Fibroblast of lung (primary cell): ENCODE measurements at regions not wholly inside any gene's neighbourhood (a gene's known extent, or its start where the extent isn't known, plus 50 kb on each side); places are given as distances from the start of the nearest gene placed in this dataset.
A peak's percentile ranks its signal among the peaks of the same experiment; 100 is the strongest.

ENCODE experiments used
- DNase-seq, 2 donors: peaks; one replicate each; pipeline versions ENCODE4 v3.0.0 to v3.0.0-alpha.2; 2010; ENCODE audit warnings: low read depth in 2 of 2
- H2AFZ ChIP-seq: 2 replicates; pipeline ENCODE4 v1.5.1; 2012; ENCODE audit warnings: low read length, control low read depth, inconsistent platforms
- H3K27ac ChIP-seq: 2 replicates; pipeline ENCODE4 v1.5.1; 2011; ENCODE audit warnings: low read length, control low read depth; ENCODE audit not compliant: insufficient read depth
- H3K27me3 ChIP-seq: 2 replicates; pipeline ENCODE4 v1.5.1; 2011; ENCODE audit warnings: mild to moderate bottlenecking, low read length; ENCODE audit not compliant: control insufficient read depth, insufficient read depth
- H3K36me3 ChIP-seq: 2 replicates; pipeline ENCODE4 v1.5.1; 2011; ENCODE audit warnings: low read length; ENCODE audit not compliant: control insufficient read depth, insufficient read depth
- H3K4me1 ChIP-seq: 2 replicates; pipeline ENCODE4 v1.5.1; 2011; ENCODE audit warnings: low read length; ENCODE audit not compliant: control insufficient read depth, insufficient read depth; ENCODE audit errors: extremely low read depth
- H3K4me2 ChIP-seq: 2 replicates; pipeline ENCODE4 v1.5.1; 2011; ENCODE audit warnings: low read length, control low read depth; ENCODE audit not compliant: insufficient read depth; ENCODE audit errors: extremely low read depth
- H3K4me3 ChIP-seq, 4 experiments: fragments of 200-600 bp in 1 of 4; sonication (generic) in 1 of 4; replicated peaks in 1 of 4; 2 replicates each; pipeline ENCODE4 v1.5.1; 2011 to 2016; ENCODE audit warnings: low read length in 4 of 4, low read depth in 3 of 4, mild to moderate bottlenecking in 3 of 4, control low read depth in 2 of 4, inconsistent platforms in 1 of 4, mixed read lengths in 1 of 4; ENCODE audit not compliant: insufficient read depth in 1 of 4; ENCODE audit errors: control extremely low read depth in 1 of 4
- H3K79me2 ChIP-seq: 2 replicates; pipeline ENCODE4 v1.5.1; 2012; ENCODE audit warnings: mild to moderate bottlenecking, low read length, inconsistent platforms; ENCODE audit not compliant: control insufficient read depth, insufficient read depth
- H3K9ac ChIP-seq: 2 replicates; pipeline ENCODE4 v1.5.1; 2011; ENCODE audit warnings: mild to moderate bottlenecking, low read length, control low read depth; ENCODE audit not compliant: insufficient read depth
- H3K9me3 ChIP-seq: 2 replicates; pipeline ENCODE4 v1.5.1; 2012; ENCODE audit warnings: low read depth, low read length; ENCODE audit not compliant: control insufficient read depth, insufficient read depth
- H4K20me1 ChIP-seq: 2 replicates; pipeline ENCODE4 v1.5.1; 2011; ENCODE audit warnings: low read length; ENCODE audit not compliant: control insufficient read depth, insufficient read depth; ENCODE audit errors: extremely low read depth
- CTCF ChIP-seq, 2 donors: IDR thresholded peaks in 1 of 2; conservative IDR thresholded peaks in 1 of 2; 1 replicate in 1 of 2; 2 replicates in 1 of 2; pipeline ENCODE4 v1.5.1; 2011 to 2012; ENCODE audit warnings: low read length in 2 of 2, control low read depth in 1 of 2, inconsistent platforms in 1 of 2, low read depth in 1 of 2, mild to moderate bottlenecking in 1 of 2
- EZH2 ChIP-seq: IDR thresholded peaks from 2 replicates; pipeline ENCODE4 v1.5.1; 2012; ENCODE audit warnings: low read length, control low read depth, mild to moderate bottlenecking; ENCODE audit errors: missing control alignments

GRCh38 chr9:121563881-121564460, 64.3 kb upstream of the GGTA1 start:
- DNase-seq, result no peak
- TF ChIP-seq EZH2 (no peak), CTCF (conservative IDR thresholded peaks at IDR 0.05 in 1 of 2, IDR thresholded peaks at IDR 0.05 in 1 of 2; ENCODE audit: low read depth in 1 of 2, low read length in 2 of 2) (no peak)
- Histone ChIP-seq H3K27me3 (no peaks in the 10 kb centered on the region), H3K27ac (no peak overlapping the region), H3K4me1 (peaks cover 28% of the 10 kb centered on the region), H2AFZ (no peak overlapping the region), H3K4me2 (no peak overlapping the region), H3K36me3 (no peaks in the 10 kb centered on the region), H3K9ac (no peak overlapping the region), H3K4me3 (no peak overlapping the region), H3K79me2 (no peaks in the 10 kb centered on the region), H3K9me3 (no peaks in the 10 kb centered on the region), H4K20me1 (no peaks in the 10 kb centered on the region)

GRCh38 chr9:121564504-121565260, 65.0 kb upstream of the GGTA1 start:
- no peaks in the 10 kb centered on the region for H3K79me2 ChIP-seq
- no peaks in the 10 kb centered on the region for H3K27me3 ChIP-seq
- no peak overlapping the region for H2AFZ ChIP-seq
- no peak for TF ChIP-seq EZH2
- no peak for TF ChIP-seq CTCF (conservative IDR thresholded peaks at IDR 0.05 in 1 of 2, IDR thresholded peaks at IDR 0.05 in 1 of 2; ENCODE audit: low read depth in 1 of 2, low read length in 2 of 2)
- no peak overlapping the region for H3K27ac ChIP-seq
- H3K4me1 ChIP-seq, result peaks cover 30% of the 10 kb centered on the region
- H3K4me2 ChIP-seq, result no peak overlapping the region
- H3K9ac ChIP-seq, result no peak overlapping the region
- no peaks in the 10 kb centered on the region for H3K36me3 ChIP-seq
- no peaks in the 10 kb centered on the region for H3K9me3 ChIP-seq
- no peaks in the 10 kb centered on the region for H4K20me1 ChIP-seq
- H3K4me3 ChIP-seq, result no peak overlapping the region
- DNase-seq, result no peak

GRCh38 chr9:121566481-121567465, 67.1 kb upstream of the GGTA1 start:
- H3K36me3 ChIP-seq, result no peaks in the 10 kb centered on the region
- H3K4me3 ChIP-seq, result peak overlapping the region; percentile 24 to 58 (median 42)
- H3K27me3 ChIP-seq, result no peaks in the 10 kb centered on the region
- peak overlapping the region; percentile 69 for H3K27ac ChIP-seq
- no peaks in the 10 kb centered on the region for H4K20me1 ChIP-seq
- H3K9ac ChIP-seq, result peak overlapping the region; percentile 37
- H3K4me1 ChIP-seq, result peaks cover 31% of the 10 kb centered on the region
- H3K4me2 ChIP-seq, result peak overlapping the region; percentile 85
- peak overlapping the region; percentile 73 for H2AFZ ChIP-seq
- peak; percentile 35 to 79 for DNase-seq
- no peaks in the 10 kb centered on the region for H3K79me2 ChIP-seq
- TF ChIP-seq EZH2, result no peak
- no peak for TF ChIP-seq CTCF (conservative IDR thresholded peaks at IDR 0.05 in 1 of 2, IDR thresholded peaks at IDR 0.05 in 1 of 2; ENCODE audit: low read depth in 1 of 2, low read length in 2 of 2)
- H3K9me3 ChIP-seq, result no peaks in the 10 kb centered on the region
